HepG2 (cell line): ENCODE measurements at regions not wholly inside any gene's neighbourhood (a gene's known extent, or its start where the extent isn't known, plus 50 kb on each side); places are given as distances from the start of the nearest gene placed in this dataset.

ENCODE experiments used
- PHF8 ChIP-seq: sonication (generic); formaldehyde crosslinking; IDR thresholded peaks from 2 replicates; pipeline ENCODE4 v1.5.0; 2020; ENCODE audit warnings: missing genetic modification reagents
- ZNF121 ChIP-seq: sonication (generic); formaldehyde crosslinking; IDR thresholded peaks from 2 replicates; pipeline ENCODE4 v1.5.0; 2020; ENCODE audit warnings: mild to moderate bottlenecking, missing genetic modification reagents
- TF ChIP-seq, protein P1 (sequence below): sonication (generic); formaldehyde crosslinking; IDR thresholded peaks from 2 replicates; pipeline ENCODE4 v1.5.0; 2020; ENCODE audit warnings: mild to moderate bottlenecking, missing genetic modification reagents, moderate library complexity
- TF ChIP-seq, protein P2 (sequence below), 2 experiments: sonication (generic) in 1 of 2; formaldehyde crosslinking in 1 of 2; IDR thresholded peaks; 2 replicates each; pipeline versions ENCODE4 v1.5.1 to v1.6.1; 2011 to 2020; ENCODE audit warnings: borderline replicate concordance in 1 of 2, low read depth in 1 of 2, low read length in 1 of 2, mild to moderate bottlenecking in 1 of 2, missing genetic modification reagents in 1 of 2, moderate library complexity in 1 of 2

DNA sequence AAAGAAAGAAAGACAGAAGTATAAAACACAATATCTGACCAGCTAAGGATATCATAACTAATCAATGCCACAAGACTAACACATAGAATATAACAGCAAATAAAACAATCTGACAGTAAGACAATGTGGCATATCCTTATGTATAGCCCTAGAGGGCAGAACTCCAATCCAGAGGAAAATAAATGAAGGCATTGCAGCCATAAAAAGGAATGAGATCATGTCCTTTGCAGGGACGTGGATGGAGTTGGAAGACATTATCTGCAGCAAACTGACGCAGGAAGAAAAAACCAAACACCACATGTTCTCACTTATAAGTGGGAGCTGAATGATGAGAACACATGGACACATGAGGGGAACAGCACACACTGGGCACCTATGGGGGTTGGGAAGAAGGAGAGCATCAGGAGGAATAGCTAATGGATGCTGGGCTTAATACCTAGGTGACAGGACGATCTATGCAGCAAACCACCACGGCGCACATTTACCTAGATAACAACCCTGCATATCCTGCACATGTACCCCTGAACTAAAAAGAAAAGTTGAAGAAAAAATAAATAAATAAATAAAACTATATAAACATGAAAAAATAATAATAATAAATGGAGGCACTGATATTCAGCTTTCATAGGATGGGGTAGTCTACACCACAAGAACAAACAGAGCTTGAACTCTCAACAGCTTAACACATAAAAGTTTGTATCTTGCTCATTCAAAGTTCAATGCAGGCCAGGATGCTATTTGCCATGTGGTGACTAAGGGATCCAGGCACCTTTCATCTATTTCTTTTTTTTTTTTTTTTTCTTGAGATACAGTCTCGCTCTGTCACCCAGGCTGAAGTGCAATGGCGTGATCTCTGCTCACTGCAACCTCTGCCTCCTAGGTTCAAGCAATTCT, 66.1 kb upstream of the KAT6B start:
- TF ChIP-seq ZNF121 (CRISPR knock-in tag) (no peak), PHF8 (CRISPR knock-in tag) (no peak)
- TF ChIP-seq, protein P1, sequence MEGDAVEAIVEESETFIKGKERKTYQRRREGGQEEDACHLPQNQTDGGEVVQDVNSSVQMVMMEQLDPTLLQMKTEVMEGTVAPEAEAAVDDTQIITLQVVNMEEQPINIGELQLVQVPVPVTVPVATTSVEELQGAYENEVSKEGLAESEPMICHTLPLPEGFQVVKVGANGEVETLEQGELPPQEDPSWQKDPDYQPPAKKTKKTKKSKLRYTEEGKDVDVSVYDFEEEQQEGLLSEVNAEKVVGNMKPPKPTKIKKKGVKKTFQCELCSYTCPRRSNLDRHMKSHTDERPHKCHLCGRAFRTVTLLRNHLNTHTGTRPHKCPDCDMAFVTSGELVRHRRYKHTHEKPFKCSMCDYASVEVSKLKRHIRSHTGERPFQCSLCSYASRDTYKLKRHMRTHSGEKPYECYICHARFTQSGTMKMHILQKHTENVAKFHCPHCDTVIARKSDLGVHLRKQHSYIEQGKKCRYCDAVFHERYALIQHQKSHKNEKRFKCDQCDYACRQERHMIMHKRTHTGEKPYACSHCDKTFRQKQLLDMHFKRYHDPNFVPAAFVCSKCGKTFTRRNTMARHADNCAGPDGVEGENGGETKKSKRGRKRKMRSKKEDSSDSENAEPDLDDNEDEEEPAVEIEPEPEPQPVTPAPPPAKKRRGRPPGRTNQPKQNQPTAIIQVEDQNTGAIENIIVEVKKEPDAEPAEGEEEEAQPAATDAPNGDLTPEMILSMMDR: no peak
- TF ChIP-seq, protein P2, sequence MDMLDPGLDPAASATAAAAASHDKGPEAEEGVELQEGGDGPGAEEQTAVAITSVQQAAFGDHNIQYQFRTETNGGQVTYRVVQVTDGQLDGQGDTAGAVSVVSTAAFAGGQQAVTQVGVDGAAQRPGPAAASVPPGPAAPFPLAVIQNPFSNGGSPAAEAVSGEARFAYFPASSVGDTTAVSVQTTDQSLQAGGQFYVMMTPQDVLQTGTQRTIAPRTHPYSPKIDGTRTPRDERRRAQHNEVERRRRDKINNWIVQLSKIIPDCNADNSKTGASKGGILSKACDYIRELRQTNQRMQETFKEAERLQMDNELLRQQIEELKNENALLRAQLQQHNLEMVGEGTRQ (IDR thresholded peaks at IDR 0.05; ENCODE audit: low read depth, low read length): no peak
- TF ChIP-seq, protein P2 (CRISPR knock-in tag; IDR thresholded peaks at IDR 0.05; ENCODE audit: borderline replicate concordance): no peak
